ENCODE measurements at regions not wholly inside any gene's neighbourhood (a gene's known extent, or its start where the extent isn't known, plus 50 kb on each side); places are given as distances from the start of the nearest gene placed in this dataset.

DNA sequence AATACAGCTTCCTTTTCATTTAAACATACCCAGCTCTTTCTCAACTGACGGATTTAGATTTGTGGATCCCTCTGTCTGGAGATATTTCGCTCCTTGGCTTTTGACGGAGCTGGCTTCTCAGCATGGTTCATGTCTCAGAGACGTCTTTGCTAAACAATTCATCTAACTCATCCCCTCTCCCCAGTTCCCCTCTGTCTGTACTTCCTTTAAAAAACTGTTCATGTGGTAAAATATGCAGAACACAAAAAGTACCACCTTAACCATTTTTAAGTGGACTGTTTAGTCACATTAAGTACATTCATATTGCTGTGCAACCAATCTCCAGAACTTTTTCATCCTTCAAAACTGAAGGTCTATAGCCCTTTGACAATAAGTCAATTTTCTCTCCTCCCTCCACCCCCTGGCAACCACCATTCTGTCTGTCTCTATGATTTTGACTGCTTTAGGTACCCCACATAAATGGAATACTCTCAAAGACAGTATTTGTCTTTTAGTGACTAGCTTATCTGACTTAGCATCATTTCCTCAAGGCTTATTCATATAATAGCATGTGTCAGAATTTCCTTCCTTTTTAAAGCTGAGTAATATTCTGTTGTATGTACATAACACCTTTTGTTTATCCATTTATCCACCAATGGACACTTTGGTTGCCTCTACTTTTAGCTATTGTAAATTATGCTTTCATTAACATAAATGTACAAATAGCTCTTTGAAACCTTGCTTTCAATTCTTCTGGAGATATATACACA, 399.8 kb upstream of the SOX5 start:
- no peak for TF ChIP-seq POLR2A (IDR thresholded peaks at IDR 0.05)
- TF ChIP-seq, protein P1, sequence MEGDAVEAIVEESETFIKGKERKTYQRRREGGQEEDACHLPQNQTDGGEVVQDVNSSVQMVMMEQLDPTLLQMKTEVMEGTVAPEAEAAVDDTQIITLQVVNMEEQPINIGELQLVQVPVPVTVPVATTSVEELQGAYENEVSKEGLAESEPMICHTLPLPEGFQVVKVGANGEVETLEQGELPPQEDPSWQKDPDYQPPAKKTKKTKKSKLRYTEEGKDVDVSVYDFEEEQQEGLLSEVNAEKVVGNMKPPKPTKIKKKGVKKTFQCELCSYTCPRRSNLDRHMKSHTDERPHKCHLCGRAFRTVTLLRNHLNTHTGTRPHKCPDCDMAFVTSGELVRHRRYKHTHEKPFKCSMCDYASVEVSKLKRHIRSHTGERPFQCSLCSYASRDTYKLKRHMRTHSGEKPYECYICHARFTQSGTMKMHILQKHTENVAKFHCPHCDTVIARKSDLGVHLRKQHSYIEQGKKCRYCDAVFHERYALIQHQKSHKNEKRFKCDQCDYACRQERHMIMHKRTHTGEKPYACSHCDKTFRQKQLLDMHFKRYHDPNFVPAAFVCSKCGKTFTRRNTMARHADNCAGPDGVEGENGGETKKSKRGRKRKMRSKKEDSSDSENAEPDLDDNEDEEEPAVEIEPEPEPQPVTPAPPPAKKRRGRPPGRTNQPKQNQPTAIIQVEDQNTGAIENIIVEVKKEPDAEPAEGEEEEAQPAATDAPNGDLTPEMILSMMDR (IDR thresholded peaks at IDR 0.05) = no peak

Data from breast epithelium (tissue), 3 donors.